ENCODE measurements at regions not wholly inside any gene's neighbourhood (a gene's known extent, or its start where the extent isn't known, plus 50 kb on each side); places are given as distances from the start of the nearest gene placed in this dataset.
A peak's percentile ranks its signal among the peaks of the same experiment; 100 is the strongest.
"Not testable (repeated sequence)": the region's sequence is repeated elsewhere in the genome, so short reads cannot be mapped to it uniquely, and the experiment has no call there.

DNA sequence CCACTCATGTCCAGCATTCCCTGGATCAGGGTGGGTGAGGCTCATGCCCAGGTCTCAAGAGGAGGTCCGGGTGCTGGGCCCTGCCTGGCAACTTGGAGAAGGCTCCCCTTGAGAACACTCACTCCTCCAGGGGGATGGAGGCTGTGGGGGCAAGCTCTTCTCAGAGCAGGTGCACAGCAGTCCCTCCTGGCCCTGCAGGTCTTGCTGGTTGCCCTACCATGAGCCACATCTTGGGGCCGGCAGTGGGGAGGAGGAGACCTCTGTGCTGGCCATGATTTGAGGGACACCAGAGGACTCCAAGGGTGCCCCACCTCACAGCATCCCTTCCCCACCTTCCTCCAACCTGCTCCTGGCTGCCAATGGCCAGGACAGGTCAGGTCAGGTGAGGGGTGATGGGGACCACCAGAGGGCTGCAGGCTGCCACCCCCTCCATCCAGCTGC, 87.4 kb upstream of the RET start:
- no peak for DNase-seq

DNA sequence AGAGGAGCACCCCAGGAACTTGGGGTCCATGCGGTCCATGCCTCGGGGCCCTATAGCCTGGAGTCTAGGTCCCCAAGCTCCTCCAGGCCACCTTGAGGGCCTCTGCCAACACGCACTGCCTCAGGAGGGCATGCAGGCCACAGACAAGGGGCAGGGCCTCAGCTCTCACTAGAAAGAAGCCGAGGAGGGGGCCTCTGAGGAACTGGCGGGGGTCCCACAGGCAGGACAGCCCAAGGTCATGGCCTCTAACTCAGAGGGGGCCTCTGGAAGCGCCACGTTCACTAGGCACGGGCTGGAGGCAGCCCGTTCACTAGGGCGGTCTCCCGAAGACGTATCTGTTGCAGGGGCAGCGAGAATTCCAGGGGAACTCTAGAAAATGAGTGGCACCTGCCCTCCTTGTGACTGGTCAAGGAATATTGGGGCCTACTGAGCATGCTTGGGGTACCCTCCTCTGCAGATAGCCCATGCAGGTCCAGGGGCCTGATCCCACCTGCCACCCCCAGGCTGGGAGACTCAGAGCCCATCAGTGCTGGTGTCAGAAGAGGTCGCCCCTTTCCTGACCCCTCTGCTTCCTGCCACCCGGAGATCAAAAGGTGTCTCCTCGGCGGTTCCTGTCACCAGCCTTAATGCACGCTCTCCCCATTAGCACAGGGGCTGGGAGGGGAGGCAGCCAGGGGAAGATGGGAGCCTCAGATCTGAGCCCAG, 86.7 kb upstream of the RET start:
- DNase-seq = no peak

DNA sequence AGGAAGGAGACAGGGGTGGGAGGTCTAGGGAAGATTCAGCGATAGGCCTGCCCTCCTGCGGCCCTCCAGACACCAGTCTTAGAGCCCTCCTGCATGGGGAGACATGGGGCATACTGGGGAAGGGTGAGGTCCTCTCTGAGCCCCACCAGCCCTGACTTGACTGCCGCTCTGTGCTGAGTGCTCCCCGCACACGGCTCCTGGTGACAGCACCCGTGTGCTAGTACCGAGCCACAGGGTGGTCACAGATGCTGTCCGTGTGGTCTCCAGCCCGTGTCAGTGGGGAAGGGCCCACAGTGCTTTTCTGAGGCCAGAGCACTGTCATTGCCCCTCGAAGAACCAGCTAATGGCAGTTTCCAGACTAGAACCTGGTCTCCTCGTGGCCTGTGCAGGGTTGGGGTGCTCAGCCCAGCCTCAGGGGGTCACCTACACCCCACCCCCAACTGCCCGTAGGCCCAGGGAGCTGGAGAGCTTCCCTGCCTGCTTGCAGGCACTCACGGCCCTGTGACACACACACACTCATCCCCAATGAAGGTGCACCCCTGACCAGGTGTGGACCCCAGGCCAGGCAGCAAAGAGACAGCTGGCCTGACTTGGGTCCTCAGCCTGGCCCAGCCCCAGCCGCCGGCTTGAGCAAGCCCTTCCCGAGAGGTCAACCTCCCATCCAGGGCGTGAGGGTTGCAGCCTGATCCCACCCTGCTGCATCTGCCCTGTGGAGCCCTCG, 86.0 kb upstream of the RET start:
- no peak for DNase-seq

DNA sequence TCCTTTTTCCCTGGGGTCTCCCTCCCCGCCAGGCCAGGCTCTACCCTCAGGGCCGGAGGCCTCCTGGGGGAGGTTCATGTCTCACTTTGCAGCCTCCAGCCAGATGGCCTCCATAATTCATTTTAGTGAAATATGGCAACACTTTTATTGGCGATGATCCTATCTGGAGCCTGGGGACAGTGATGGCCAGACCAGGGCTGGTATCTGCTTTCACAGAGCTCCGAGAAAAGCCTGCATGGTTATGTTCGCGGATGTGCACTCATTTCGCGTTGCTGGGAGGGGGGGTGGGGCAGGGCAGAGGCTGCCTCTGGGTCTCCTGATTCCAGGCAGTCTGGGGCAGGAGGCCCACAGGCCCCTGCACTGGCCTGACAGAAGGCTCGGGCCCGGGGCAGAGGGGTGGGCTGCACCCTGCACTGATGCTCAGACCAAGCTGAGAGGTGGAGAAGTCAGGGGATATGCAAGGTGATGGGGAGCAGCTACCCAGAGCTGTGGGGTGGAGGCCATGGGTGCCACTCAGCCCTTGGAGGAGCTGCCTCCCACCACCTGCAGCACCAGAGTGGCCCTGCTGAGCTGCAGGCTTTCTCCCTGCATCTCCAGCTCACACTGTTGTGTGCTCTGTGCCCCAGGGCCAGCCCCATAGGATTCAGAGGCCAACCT, 85.3 kb upstream of the RET start:
- no peak for DNase-seq

DNA sequence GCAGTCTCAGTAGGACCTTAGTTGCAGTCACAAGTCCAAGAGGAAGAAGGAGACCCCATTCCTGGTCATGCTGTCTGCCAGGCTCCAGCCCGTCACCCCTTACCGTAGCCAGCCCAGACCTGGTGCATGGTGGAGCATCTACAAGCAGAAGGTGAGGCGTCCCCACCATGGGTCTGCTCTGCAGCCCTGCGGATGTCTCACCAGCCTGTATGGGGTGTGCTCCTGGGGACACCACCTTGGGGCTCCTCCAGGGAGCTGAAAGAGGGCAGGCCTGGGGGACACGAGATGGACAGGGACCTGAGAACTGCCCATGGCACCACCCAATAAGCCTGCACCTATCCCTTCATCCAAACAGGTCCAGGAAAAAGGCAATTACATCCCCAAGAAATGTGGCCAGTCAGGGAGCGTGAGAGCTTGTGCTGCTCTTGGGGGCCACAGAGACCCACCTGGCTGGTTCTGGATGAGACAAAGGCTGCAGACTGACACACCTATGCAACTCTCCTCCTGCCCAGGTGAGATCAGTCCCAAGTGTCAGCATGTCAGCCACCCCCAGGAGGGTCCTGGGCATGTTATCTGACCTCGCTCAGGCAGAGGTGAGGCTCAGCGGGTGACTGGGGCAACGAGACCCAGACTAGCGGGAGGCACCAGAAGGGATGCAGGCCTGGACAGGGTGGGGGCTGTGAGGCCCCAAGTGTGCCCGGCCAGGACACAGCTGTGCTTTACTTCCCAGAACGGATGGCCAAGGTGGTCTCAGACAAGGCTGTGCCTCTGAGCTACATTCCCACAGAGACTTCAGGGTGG, 84.5 kb upstream of the RET start:
- no peak for DNase-seq

DNA sequence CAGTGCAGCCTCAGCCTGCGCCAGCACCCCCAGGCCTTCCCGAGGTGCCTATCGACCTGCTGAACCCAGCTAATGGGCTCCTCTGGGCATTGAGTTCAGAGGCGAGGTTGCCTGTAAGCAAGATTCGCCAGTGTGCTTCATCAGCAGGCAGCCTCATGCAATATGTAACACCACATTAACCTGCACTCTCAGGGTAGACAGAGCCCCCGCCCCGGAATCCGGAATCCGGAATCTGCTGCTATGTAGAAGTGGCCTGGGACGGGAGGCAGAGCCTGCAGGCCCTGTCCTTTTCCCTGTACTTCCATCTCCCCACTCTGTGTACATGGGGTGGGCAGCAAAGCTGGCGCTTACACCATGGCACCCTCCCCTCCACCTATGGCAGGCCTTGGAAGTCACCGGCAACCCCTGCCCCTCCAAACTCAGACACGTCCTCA, 83.9 kb upstream of the RET start:
- no peak for DNase-seq

DNA sequence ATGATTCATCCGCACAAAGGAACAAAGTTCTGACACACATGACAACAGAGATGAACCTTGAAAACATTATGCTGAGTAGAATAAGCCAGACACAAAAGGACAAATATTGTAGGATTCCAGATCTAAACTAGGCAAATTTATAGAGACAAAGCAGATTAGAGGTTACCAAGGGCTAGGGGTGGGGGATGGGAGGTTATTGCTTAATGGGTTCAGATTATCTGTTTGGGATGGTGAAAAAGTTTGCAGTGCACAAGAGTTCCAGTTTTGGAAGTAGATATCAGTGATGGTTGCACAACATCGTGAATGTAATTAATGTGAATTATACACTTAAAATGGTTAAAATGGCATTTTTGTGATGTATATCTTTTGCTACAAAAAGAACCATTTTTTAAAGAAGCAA, 82.0 kb upstream of the RET start:
- not testable (repeated sequence) for DNase-seq

DNA sequence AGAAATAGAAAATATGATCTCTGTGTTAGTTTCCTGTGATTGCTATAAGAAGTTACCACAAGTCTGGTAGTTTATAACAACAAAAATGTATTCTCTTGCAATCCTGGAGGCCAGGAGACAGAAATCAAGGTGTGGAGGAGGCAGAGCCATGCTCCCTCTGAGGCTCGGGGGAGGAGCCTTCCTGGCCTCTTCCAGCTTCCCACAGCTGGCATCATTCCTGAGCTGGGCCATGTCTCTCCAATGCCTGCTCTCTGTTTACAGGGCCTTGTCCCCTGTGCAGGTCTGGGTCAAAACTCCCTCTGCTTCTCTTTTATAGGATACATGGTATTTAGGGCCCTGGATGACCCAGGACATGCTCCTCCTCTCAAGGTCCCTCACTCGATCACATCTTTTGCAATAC, 81.3 kb upstream of the RET start:
- DNase-seq = no peak

DNA sequence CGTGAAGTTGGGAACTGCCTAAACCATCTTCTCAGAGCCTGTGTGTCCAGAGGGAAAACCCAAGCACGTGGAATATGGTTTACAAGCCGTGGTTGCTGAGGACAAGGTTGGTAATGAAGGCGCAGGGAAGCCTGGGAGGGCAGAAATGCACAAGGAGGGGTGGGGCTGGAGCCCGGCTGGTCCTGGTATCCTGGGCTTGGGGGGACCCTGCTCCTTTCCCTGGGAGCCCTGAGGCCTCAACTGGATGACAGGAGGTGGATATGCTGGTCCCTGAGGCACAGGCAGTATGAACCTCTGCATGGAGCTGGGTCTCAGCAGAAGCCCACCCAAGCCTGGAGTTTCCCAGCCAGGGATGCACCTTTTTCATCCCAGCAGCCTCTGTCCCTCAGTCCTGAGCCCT, 80.3 kb upstream of the RET start:
- no peak for DNase-seq

DNA sequence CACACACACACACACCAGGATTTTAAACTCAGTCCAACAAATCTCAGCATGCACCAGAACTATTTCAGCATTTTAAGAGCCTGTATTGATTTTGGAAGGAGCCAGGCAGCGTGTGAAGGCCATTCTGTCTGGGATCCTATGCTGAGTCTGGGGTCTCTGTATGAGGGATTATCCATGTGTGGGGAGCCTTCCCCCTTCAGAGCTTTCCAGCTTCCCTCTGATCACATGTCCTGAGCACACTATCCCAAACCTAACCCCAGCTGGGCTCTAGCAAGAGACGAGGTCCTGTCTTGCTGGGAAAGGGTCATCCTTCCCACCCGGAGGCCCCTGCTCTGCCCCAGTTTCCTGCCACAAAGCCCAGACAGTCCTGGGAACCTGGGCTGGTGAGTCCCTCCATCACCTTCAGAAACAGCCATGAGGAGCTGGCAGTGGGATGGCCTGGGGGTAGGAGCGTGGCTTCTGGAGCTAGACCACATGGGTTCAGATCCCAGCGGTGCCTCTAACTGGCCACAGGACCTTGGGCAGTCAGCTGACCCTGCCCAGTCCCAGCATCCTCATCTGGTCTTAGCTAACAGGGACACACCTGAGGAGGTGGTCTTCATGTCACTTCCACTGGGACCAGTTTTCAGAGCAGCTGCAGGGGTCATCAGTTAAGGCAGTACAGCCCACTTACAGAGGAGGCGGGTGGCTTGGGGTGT, 79.6 kb upstream of the RET start:
- no peak for DNase-seq

DNA sequence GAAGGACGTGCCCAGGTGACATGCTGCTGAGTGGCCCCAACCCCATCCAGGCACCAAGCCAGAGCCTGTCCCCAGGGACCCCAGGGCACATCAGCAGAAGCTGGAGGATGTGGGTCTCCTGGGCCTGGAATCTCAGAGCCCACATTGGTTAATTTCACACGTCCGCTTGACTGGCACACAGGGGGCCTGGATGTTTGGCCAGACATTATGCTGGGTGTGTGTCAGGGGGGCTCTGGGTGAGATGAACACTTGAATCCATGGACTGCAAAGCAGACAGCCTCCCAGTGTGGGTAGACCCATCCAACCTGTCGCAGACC, 79.1 kb upstream of the RET start:
- no peak for DNase-seq

DNA sequence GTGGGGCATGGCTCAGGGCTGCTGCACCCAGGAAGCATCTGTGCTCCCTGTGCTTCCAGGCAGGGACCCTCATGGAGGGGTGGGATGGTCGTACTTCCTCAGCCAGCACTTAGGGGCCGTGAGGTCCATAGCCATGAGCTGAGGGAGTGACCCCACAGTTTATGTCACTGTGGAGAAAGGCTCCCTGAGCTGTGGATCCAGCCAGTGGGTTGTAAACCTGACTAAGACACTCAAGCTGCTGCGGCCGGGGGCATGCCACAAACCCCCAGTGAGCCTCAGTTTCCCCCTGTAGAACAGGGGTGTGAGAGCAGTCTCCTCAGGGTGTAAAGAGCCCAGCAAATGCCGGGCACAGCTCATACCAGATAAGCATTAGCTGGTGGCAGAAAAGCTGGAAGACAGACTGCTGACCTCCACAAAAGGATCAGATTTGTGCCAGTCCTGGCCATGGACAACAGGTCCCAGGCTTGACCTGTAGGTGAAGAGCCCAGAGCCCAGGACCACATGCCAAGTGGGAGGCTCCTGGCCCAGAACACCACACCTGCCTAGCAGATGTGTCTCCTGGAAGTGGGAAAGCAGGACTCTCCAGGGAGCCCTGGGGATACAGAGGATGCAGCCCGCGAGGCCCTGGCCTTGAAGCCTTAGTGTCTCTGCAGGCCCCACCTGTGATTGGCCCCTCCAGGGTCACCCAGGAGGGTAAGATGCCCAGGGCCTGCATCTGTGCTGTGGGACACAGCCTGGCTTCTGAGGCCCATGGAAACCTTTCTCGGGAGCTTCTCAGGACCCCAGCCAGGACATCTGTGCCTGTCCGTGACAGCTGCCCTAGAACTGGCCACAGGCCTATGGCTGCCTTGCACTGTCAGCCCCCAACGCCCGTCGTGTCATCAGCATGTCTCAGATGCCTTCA, 78.1 kb upstream of the RET start:
- no peak for DNase-seq

DNA sequence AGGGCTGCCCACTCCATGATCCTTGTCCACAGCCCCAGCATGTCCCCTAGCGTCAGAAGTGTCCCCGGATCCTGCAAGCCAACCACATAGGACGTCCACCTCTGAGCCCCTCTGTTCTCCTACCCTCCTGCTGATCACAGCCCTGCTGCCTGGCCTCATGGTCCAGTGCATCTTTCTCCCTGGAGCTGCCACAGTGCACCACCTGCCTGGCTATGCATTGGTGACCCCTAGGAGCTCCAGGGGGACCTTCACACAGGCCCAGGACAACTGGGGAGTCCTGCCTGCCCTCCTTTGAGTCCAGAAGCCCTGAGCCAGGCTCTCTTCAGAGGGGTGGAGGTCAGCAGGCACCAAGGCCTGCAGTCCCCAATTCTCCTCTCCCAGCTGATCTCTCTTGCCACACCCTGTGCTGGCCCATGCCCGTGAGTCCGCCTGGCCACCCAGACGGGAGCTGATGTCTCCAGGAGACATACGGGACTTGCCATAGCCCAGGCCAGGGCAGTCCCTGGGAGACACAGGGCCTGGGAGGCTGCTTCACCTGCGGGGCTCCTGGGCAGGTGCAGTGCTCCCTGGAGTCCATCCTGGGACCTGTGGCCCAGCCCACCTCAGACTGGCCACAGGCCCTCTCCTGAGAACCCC, 77.4 kb upstream of the RET start:
- no peak for DNase-seq

DNA sequence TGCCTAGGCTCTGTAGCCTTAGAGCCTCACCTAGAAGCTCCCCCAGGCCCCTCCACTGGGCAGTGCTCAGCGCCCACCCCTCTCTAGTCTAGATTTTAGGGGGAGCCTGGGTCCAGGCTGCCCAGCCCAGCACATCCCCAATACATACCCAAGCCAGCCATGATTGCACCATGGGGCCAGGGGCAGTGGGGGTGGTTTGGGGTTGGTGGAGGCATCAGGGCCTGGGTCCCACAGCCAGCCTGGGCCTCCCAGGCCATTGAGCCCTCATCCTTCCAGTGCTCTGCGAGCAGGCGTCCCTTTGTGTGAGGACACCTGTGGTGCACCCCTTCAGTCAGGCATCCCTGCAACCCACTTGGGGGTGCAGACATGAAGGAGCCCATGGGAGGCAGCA, 76.9 kb upstream of the RET start:
- DNase-seq = no peak

DNA sequence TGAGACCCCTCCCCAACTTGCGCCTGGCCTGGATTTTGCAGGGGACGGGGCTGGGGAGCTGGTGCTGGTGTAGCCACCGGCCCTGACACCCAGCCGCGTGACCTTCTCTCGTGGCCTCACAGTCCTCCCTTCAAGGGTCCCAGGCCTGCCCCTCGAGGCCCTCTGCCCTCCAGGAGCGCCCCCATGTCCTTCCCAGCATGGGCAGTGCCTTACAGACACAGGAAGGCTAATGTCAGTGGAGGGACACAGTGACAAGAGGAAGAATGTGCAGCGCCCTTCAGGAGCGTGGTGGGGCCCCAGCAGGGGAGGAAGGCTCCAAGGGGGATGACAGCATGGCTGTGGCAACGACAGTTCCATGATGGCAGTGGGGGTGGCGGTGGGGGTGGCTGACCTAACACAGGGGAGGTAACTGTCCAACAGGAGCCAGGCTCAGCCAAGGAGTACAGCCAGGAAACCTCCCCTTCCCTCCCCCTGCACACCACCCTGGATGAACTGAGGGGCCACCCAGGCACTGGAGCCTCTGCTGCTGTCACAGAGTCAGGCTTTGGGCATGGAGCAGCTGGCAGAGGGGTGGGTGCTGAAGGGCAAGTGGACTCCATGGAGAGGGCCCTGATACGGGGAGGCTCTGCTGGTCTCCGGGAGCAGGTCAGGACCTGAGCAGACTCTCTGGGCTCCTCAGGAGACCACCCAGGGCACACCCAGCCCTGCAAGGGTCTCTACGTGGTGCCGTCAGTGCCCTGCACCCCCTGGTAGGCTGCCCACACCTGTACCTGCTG, 76.0 kb upstream of the RET start:
- no peak for DNase-seq

DNA sequence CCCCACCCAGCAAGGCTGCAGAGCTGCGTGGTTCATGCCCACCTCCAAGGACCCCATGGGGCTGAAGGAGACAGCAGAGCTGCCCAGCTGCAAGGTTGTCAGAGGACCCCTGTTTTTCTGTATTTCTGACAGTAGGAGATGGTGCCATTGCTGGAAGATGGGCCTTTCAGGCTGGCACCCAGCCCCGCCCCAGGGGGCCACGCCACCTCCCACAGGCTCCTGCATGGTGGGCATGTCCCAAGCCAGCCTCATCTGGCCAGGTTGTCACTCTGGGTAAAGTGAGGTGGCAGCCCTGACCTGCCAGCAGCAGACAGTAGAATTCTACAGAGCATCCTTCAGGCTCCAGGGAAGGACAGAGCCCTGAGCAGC, 75.5 kb upstream of the RET start:
- DNase-seq = no peak

DNA sequence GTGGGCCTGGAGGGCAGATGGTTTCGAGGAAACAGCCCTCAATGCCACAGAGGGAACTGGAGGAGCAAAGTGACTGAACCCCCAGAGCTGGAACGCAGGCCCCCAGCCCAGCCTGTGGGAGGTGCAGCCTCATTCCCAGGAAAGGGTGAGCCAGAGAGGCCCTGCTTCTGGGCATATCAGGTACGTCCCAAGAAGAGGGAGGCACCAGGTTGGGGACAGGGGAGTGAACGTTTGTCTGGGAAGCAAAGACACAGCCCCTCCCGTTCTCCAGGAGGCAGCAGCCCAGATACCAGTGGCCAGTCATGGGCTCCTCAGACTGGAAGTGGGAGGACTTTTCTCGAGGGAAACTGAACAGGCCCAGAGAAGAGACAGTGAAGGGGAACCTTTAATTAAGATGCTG, 74.3 kb upstream of the RET start:
- DNase-seq = no peak

DNA sequence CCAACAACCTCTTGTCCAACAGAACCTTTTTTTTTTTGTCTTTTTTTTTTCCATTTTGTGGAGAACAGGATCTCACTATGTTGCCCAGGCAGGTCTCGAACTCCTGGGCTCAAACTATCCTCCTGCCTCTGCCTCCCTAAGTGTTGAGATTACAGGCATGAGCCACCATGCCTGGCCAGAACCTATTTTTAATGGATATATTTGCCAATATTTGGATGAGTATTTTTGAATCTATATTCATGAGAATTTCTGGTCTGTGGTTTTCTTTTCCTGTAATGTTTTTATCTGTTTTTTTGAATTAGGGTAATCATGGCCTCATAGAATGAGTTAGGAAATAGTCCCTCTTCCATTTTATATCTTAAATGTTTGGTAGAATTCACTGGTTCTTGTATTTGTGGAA, 70.4 kb upstream of the RET start:
- no peak for DNase-seq

DNA sequence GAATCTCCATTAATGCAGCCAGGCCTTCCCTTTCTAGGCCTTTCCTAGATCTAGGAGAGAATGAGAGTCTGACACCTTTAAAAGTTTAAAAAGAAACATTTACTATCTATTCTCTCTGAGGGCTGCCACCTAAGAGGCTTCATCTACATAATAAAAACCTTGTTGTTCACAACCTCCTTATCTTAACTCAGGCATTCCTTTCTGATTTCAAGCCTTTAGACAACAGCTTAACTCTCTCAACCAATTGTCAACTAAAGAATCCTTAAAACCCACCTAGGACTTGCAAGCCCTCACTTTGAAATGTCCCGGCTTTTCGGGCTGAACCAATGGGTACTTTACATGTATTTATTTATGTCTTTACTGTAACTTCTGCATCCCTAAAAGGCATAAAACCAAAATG, 64.3 kb upstream of the RET start:
- DNase-seq = no peak

DNA sequence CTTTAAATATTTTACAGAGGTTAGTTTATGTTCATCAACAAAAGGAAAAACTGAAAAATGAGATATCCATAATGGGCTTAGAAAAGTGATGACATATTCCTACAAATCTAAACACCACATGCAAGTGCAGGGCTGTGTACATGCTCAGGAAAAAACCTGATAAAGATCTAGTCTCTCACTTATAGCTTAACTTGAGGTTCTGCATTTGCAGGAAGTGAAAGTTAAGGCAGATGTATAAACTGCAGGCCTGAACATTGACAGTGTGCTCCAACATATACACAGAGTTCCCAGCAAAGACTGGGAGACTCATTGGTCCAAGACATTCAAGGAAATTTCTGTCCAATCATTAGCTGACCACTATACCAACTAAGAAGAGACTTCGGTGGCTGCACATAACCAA, 63.8 kb upstream of the RET start:
- peak; percentile 19 for DNase-seq

DNA sequence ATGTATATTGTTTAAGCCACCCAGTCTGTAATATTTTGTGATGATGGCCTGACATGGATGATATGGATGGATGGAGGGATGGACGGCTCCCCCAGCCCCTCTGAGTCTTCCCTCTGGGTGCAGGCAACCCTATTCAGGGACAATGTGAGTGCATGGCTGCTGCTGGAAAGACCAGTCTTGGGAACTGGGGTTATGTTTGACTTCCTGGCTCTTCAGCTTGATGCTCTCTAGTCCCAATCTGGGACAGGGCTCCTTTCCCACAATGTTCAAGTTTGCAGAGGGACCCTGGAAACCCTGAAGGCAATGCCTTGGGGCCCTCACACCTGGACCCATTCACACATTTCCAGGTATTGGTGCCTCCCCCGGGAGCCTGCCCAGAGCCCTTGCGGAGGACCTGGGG, 52.3 kb upstream of the RET start:
- no peak for DNase-seq

Measured in SIG-M5 (cell line).